ENCODE measurements at regions not wholly inside any gene's neighbourhood (a gene's known extent, or its start where the extent isn't known, plus 50 kb on each side); places are given as distances from the start of the nearest gene placed in this dataset.

GRCh38 chr2:9768388-9768787, 74.9 kb upstream of the TAF1B start:
- Mint-ChIP-seq H3K27ac (ENCODE audit: unreplicated experiment) (no peak overlapping the region), H3K36me3 (ENCODE audit: low read depth) (no peaks in the 10 kb centered on the region), H3K27me3 (ENCODE audit: low read depth) (no peaks in the 10 kb centered on the region), H3K4me1 (peaks cover 58% of the 10 kb centered on the region), H3K9me3 (no peaks in the 10 kb centered on the region), H3K4me3 (no peak overlapping the region)
- peak; percentile 50 for DNase-seq (ENCODE audit: low read depth, low spot score)
- peak; percentile 57 for TF ChIP-seq CTCF (conservative IDR thresholded peaks at IDR 0.05)

- H3K4me3 Mint-ChIP-seq = peak overlapping the region; percentile 9
- TF ChIP-seq CTCF (conservative IDR thresholded peaks at IDR 0.05) = no peak
- no peaks in the 10 kb centered on the region for H3K9me3 Mint-ChIP-seq
- no peak overlapping the region for H3K27ac Mint-ChIP-seq (ENCODE audit: unreplicated experiment)
- no peaks in the 10 kb centered on the region for H3K27me3 Mint-ChIP-seq (ENCODE audit: low read depth)
- H3K36me3 Mint-ChIP-seq (ENCODE audit: low read depth) = no peaks in the 10 kb centered on the region
- no peak for DNase-seq (ENCODE audit: low read depth, low spot score)
- peaks cover 66% of the 10 kb centered on the region for H3K4me1 Mint-ChIP-seq
These were observed 73.9 kb upstream of the TAF1B start for GRCh38 chr2:9769171-9770005.

GRCh38 chr2:9770006-9770307, 73.3 kb upstream of the TAF1B start:
- Mint-ChIP-seq H3K27me3 (ENCODE audit: low read depth) (no peaks in the 10 kb centered on the region), H3K9me3 (no peaks in the 10 kb centered on the region), H3K4me3 (peak overlapping the region; percentile 74), H3K4me1 (peaks cover 66% of the 10 kb centered on the region), H3K36me3 (ENCODE audit: low read depth) (no peaks in the 10 kb centered on the region), H3K27ac (ENCODE audit: unreplicated experiment) (peak overlapping the region; percentile 46)
- DNase-seq (ENCODE audit: low read depth, low spot score) = no peak
- no peak for TF ChIP-seq CTCF (conservative IDR thresholded peaks at IDR 0.05)

- H3K4me3 Mint-ChIP-seq = peak overlapping the region; percentile 74
These were observed 72.8 kb upstream of the TAF1B start for GRCh38 chr2:9770308-9771100.

GRCh38 chr2:9771101-9771449, 72.2 kb upstream of the TAF1B start:
- no peaks in the 10 kb centered on the region for H3K36me3 Mint-ChIP-seq (ENCODE audit: low read depth)
- H3K9me3 Mint-ChIP-seq = no peaks in the 10 kb centered on the region
- no peak for DNase-seq (ENCODE audit: low read depth, low spot score)
- no peak overlapping the region for H3K27ac Mint-ChIP-seq (ENCODE audit: unreplicated experiment)
- no peaks in the 10 kb centered on the region for H3K27me3 Mint-ChIP-seq (ENCODE audit: low read depth)
- TF ChIP-seq CTCF (conservative IDR thresholded peaks at IDR 0.05) = no peak
- no peak overlapping the region for H3K4me3 Mint-ChIP-seq
- H3K4me1 Mint-ChIP-seq = peaks cover 66% of the 10 kb centered on the region

More at GRCh38 chr2:9770308-9771100, 72.8 kb upstream of the TAF1B start:
- peak; percentile 75 for DNase-seq (ENCODE audit: low read depth, low spot score)
- Mint-ChIP-seq H3K27ac (ENCODE audit: unreplicated experiment) (peak overlapping the region; percentile 46), H3K9me3 (no peaks in the 10 kb centered on the region), H3K4me1 (peaks cover 66% of the 10 kb centered on the region), H3K27me3 (ENCODE audit: low read depth) (no peaks in the 10 kb centered on the region), H3K36me3 (ENCODE audit: low read depth) (no peaks in the 10 kb centered on the region)
- peak; percentile 75 for TF ChIP-seq CTCF (conservative IDR thresholded peaks at IDR 0.05)
